ENCODE measurements at regions not wholly inside any gene's neighbourhood (a gene's known extent, or its start where the extent isn't known, plus 50 kb on each side); places are given as distances from the start of the nearest gene placed in this dataset.
"Not testable (repeated sequence)": the region's sequence is repeated elsewhere in the genome, so short reads cannot be mapped to it uniquely, and the experiment has no call there.

GRCh38 chr3:22381564-22381963 is 630.6 kb upstream of the ZNF385D start:
- peak in 1 of 2 donors; percentile 0 for DNase-seq (ENCODE audit: low read depth in 2 of 2)

DNA sequence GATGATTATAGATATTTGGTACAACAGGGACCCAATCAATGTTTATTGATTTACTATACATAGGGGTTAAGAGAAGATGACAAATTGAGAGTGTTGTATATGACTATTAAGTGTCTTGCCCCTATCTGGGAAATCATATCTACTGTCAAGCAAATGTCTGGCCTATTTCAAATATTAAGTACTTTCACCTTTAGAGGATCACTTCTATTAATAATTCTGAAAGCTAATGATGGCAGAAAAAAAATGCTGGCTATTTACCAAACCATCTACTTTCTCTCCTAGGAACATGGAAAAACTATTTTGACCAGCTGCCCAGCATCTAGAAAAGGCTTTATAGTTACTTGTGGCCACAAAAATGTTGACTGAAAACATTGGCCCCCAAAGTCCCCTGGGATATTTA is 632.3 kb upstream of the ZNF385D start:
- DNase-seq (ENCODE audit: low read depth in 2 of 2): no peak

GRCh38 chr3:22386107-22386506 is 635.1 kb upstream of the ZNF385D start:
- no peak for DNase-seq (ENCODE audit: low read depth in 2 of 2)

DNA sequence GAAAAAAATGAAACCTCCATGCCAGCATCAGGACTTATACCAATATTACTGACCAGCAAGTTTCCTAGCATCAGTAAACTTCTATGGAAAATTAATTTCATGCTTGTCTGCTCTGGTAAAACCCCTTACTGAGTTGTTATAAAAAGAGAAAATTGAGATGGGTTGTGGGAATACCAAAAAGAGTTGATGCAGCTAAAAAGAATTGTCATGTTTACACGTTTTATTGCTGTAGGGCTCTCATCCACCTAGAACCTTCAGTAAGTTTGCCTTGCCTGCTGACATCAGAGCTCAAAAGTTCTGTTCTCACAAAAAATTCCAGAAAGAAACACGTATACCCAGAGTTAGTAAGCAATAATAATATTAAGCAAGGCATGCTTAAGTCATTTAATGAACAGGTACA is 641.3 kb upstream of the ZNF385D start:
- DNase-seq (ENCODE audit: low read depth in 2 of 2): no peak

DNA sequence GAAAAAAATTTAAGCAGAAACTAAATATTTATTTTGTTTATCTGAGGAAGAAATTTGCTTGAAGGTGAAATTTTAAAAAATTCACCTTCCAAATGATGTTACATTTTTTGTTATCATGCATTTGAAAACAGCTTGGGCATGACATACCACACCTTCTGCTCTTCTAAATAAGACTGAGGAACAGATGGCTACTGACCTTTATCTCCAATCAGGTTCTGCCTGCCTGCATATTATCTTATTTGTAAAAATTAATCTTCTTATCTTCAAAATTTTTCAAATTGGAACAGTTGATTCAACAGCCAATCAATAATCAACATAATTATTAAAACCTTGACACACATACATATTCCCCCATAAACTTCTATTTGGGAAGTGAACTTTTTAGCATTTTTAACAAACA is 641.8 kb upstream of the ZNF385D start:
- no peak for DNase-seq (ENCODE audit: low read depth in 2 of 2)

GRCh38 chr3:22399566-22399965 is 648.6 kb upstream of the ZNF385D start:
- no peak for DNase-seq (ENCODE audit: low read depth in 2 of 2)

DNA sequence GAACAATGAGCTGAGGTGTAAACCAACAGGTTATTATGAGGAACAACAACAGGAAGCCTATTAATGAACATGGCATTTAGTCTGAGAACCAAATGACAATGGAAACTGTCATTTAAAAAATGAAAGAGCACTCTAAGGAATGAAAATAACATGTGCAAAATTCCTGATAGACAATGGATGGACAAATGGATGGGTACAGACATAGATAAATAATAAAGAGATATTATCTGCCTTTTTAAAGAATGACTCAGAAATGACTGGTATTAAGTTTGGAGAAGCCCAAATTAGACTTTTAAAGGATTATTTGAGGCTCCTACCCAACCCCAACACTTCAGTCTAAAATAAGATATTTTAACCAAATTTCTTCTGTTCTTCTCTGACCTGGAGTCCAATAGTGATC is 650.5 kb upstream of the ZNF385D start:
- DNase-seq (ENCODE audit: low read depth in 2 of 2): no peak

DNA sequence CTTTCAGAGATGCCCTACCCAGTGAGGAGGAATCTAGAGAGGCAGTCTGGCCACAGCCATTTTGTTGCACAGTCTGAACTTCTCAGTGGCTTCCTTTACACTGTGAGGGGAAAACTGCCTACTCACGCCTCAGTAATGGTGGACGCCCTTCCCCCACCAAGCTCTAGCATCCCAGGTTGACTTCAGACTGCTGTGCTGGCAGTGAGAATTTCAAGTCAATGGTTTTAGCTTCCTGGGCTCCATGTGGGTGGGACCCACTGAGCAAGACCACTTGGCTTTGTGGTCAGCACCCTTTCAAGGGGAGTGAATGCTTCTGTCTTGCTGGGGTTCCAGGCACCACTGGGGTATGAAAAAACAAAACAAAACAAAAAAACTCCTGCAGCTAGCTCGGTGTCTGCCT is 663.2 kb upstream of the ZNF385D start:
- no peak for DNase-seq (ENCODE audit: low read depth in 2 of 2)

DNA sequence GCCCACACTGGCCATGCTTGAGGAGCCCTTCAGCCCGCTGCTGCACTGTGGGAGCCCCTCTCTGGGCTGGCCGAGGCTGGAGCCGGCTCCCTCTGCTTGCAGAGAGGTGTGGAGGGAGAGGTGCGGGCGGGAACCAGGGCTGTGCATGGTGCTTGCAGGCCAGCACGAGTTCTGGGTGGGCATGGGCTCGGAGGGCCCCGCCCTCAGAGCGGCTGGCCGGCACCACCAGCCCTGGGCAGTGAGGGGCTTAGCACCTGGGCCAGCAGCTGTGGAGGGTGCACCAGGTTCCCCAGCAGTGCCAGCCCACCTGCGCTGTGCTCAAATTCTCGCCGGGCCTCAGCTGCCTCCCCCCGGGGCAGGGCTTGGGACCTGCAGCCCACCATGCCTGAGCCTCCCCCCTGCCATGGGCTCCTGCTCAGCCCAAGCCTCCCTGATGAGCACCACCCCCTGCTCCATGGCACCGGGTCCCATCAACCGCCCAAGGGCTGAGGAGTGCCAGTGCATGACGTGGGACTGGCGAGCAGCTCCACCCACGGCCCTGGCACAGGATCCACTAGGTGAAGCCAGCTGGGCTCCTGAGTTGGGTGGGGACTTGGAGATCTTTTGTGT is 665.9 kb upstream of the ZNF385D start:
- DNase-seq (ENCODE audit: low read depth in 2 of 2): not testable (repeated sequence)

DNA sequence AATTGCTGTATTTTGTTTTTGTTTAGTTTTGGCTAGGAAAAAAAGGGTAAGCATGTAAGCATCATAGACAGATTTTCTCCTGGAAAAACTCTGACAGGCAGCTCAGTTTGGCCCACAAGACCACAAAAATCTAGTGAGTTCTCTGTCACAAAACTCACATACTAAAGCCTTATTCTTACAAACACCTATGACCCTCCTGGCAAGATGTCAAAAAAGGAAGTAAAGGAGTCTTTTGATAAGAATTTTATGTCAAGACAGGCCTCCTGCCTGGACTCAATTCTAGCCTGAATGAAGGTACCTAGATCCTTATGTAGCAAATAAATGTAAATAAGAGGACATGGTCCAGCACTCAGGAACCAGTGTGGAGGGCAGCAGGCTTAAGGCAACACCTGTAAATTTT is 668.3 kb upstream of the ZNF385D start:
- DNase-seq (ENCODE audit: low read depth in 2 of 2): no peak

DNA sequence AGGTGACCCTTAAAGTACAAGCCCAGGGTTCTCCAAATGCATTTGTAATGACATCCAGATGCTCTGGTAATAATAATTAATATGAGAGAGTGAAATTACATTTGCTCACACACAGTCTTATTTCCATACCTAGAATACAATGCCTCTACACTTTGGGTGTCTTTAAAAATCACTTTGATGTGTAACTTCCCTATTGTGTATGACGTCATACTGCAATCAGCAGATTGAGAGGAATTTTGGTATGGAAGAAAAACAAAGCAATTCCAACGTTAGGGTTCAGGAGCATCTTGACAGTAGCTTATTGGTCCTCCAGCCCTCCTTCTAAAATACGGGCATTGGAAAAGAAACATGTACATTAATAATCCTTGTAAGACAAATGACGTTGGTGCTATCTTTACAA is 670.6 kb upstream of the ZNF385D start:
- DNase-seq (ENCODE audit: low read depth in 2 of 2): no peak

- DNase-seq (ENCODE audit: low read depth in 2 of 2): no peak
These were observed 680.3 kb upstream of the ZNF385D start for GRCh38 chr3:22431334-22431733.

- DNase-seq (ENCODE audit: low read depth in 2 of 2): no peak
These were observed 688.6 kb upstream of the ZNF385D start for GRCh38 chr3:22439626-22440025.

- no peak for DNase-seq (ENCODE audit: low read depth in 2 of 2)
These were observed 690.7 kb upstream of the ZNF385D start for GRCh38 chr3:22441711-22442110.

- DNase-seq (ENCODE audit: low read depth in 2 of 2): no peak
These were observed 692.7 kb upstream of the ZNF385D start for GRCh38 chr3:22443571-22444233.

DNA sequence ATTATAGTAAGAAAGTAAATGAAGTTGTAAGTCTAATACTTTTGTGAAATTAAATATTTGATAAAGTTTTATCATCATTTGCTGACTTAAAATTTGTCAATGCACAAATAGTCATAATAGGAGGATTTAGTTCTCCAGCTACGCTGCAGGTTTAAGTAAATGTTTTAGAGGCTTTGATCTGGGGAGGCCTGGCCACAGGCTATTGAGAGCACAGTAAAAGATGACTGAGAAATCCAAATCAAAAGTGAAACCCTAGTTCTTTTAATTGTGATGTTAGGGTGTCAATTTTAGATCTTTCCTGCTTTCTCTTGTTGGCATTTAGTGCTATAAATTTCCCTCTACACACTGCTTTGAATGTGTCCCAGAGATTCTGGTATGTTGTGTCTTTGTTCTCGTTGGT is 694.3 kb upstream of the ZNF385D start:
- not testable (repeated sequence) for DNase-seq (ENCODE audit: low read depth in 2 of 2)

DNA sequence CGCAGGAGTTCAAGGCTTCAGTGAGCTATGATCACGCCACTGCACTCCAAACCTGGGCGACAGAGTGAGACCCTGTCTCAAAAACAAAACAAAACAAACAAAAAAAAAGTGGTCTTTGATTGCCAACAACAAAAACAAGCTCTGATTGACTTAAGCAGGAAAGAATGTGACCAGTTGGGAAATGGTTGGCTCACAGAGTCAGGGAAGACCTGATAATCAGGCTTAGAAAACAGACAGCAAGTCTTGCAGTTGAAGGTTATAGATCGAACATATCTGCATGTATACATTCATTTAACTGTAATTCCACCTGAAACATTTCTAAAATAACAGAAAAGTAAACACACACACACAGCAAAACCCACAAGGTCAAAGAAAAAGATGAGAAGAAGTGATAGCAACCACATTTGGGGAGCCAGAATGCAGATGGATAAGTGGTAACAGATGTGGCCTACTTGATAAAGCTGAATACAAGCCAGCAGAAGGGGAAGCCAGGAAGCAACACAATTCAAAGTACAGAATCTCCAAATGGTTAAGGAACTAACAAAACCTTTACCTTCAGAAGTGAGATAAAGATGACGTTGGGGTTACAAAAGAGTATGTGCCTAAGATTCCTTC is 699.9 kb upstream of the ZNF385D start:
- no peak for DNase-seq (ENCODE audit: low read depth in 2 of 2)

GRCh38 chr3:22451501-22451900 is 700.5 kb upstream of the ZNF385D start:
- no peak for DNase-seq (ENCODE audit: low read depth in 2 of 2)

DNA sequence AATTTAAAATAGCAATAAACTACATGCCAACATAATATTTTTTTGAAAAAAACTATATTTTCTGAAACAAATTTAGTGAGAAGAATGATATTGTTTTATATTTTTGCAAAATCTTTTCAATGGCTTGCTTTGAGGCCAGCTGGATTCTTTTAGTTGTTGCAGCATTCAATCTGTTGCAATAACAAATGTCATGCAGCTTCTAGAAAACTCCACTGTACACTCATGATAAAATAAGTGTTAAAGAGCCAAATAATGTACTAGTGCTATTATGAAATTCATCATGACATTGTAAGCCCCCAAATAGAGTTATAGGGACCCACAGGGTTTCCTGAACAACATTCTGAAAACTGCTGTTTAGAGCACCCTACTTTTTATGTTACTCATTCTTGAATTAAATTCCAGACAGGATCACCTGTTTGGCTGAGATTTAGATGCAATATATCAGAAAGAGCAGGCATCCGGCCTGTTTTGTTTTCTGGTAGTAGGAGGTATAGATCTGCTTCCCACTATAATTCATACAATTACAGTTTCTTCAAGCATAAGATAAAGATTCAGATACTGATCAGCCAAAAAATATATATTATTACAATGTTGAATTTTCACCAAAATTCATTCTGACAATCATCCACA is 703.0 kb upstream of the ZNF385D start:
- no peak for DNase-seq (ENCODE audit: low read depth in 2 of 2)

DNA sequence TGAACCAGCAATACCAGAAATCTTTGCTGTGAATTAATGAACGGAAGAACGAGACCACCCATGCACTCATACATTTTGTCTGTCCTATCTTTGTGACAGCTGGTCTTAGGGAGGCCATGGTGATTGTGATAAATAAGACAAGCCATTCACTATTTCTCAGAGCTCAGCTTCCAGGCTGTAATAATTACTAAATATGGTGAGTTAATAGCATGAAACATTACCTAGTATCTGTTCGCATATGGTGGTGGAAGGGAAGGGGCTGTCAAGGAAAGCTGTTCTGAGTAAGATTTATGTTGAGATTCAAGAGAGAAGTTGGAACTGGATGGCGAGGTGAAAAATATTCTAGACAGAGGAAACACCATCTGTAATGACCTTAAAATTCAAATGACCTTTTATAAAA is 719.0 kb upstream of the ZNF385D start:
- DNase-seq (ENCODE audit: low read depth in 2 of 2): no peak

- DNase-seq (ENCODE audit: low read depth in 2 of 2): no peak
These were observed 720.5 kb upstream of the ZNF385D start for GRCh38 chr3:22471557-22471956.

GRCh38 chr3:22474706-22475445 is 723.9 kb upstream of the ZNF385D start:
- DNase-seq (ENCODE audit: low read depth in 2 of 2): no peak

Data from stimulated activated CD4-positive, alpha-beta T cell treated with anti-CD3 and anti-CD28 coated beads, Interleukin-1b, Interleukin-23, amount 100 ng/mL, for 4 hours (primary cell).